ENCODE measurements at regions not wholly inside any gene's neighbourhood (a gene's known extent, or its start where the extent isn't known, plus 50 kb on each side); places are given as distances from the start of the nearest gene placed in this dataset.

GRCh38 chr6:165167861-165168260, 141.5 kb downstream of the C6orf118 start:
- TF ChIP-seq ZNF8 (CRISPR knock-in tag; IDR thresholded peaks at IDR 0.05): no peak
- no peak for TF ChIP-seq ISL1 (CRISPR knock-in tag; IDR thresholded peaks at IDR 0.05)
- TF ChIP-seq ARNTL (CRISPR knock-in tag; IDR thresholded peaks at IDR 0.05; ENCODE audit: borderline replicate concordance, low read depth): no peak
- no peak for TF ChIP-seq ZNF565 (CRISPR knock-in tag; conservative IDR thresholded peaks at IDR 0.05; ENCODE audit: low read depth)

Measured in SK-N-SH treated with all-trans-retinoic acid at 6 μM for 48 hours (cell line).